ENCODE measurements at regions not wholly inside any gene's neighbourhood (a gene's known extent, or its start where the extent isn't known, plus 50 kb on each side); places are given as distances from the start of the nearest gene placed in this dataset.

DNA sequence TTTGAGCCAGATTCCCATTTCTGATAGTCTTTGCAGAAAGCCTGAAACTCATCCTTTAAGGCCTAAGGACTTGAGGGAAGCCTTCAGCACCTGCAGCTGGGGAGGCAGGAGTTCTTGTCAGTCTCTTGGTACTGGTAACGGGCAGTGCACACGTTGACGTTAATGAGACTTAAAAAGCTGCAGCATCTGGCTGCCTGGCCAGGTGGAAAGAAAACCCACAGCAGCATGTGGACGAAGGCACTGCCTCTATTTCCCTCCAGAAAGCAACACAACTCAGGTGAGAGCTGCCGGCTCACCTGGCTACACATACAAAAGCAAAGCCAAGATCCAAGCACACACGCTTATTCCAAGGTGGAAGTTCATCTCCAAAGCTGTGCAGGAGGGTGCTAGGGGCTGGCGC, 178.8 kb downstream of the ANAPC1 start:
- Mint-ChIP-seq H3K27ac (peak overlapping the region; percentile 75 to 91), H3K9me3 (no peaks in the 10 kb centered on the region), H3K36me3 (peaks cover 0 to 15% of the 10 kb centered on the region in 2 donors)
- DNase-seq (ENCODE audit: low spot score in 2 of 2) (no peak), ATAC-seq (no peak)

DNA sequence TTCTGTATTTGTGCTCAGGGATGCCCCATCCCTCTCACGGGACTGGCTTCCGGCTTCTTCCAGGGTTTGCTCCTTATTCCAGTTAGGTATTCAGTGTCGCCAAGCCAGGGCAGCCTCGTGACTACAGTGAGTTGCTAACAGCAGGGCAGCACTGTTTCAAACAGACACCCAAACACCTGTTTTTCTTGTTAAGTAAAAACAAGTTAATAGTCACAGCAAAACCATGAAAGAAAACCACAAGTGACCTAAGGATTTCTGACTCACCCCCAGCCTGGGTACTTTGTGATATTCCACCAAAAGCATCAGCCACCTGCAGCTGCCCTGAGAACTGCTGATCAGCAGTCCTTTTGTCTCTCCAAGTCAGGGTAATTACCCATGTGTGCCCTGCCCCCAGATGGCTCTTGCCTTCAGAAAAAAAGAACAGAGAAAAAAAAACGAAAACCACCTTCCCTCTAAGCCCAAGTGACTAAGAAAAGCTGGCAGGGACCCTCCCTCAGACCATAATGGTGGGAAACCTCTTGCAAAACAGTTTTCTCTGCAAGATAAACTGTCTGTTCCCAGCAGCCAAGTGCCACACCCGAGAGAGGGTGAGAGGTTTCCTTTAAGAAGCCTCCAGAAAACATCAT, 178.2 kb downstream of the ANAPC1 start:
- H3K9me3 Mint-ChIP-seq, result no peaks in the 10 kb centered on the region
- DNase-seq (ENCODE audit: low spot score in 2 of 2), result peak; percentile 66 to 68
- peaks cover 0 to 15% of the 10 kb centered on the region in 2 donors for H3K36me3 Mint-ChIP-seq
- peak; percentile 87 to 94 for ATAC-seq
- peak overlapping the region; percentile 75 to 91 for H3K27ac Mint-ChIP-seq

DNA sequence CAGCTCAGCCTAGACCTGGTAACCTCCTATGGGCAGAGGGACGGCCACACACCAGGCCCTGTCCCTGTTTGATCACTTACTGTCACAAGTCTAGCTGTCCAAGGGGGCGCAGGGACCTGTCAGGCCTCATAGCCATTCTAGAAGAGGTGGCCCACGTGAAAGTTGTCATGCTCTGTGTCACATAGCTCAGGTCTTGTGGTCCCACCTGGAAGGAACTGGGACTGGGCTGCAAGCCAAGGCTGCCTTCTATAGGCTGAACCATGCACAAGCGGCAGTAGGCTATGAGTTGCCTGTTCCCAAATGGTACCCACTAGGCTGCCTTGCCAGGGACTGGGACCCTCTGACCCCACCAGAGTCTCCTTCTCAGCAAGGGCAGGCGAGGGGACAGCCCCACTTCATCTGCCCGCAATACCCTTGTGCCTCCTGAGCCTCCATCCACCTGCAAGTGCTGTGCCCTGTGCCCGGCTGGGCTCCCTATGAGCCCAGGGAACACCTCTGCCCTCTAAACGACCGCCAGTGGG, 177.5 kb downstream of the ANAPC1 start:
- ATAC-seq, result peak; percentile 17 to 19
- H3K36me3 Mint-ChIP-seq, result peaks cover 0 to 9% of the 10 kb centered on the region in 2 donors
- H3K27ac Mint-ChIP-seq, result peak overlapping the region in 1 of 2 donors; percentile 80
- no peaks in the 10 kb centered on the region for H3K9me3 Mint-ChIP-seq
- peak in 1 of 2 donors; percentile 26 for DNase-seq (ENCODE audit: low spot score in 2 of 2)

DNA sequence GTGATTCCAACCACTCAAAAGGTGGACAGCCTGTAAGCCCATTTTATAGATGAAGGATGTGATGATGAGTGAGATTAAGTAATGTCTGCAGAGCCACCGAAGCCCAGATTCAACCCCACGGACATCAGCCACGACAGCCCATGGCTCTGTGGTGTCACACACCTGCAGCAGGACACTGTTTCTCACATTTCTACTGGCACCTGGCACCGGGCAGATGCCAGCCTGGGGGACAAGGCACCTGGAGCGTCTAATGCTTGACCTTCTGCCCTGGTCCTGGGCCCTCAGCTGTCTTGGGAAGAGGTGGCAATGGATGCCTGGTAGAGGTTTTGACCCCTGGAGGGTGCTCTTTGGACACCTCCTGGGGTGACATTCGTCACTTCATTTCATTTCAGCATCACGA, 176.3 kb downstream of the ANAPC1 start:
- no peak for ATAC-seq
- Mint-ChIP-seq H3K36me3 (peaks cover 0 to 5% of the 10 kb centered on the region in 2 donors), H3K27ac (peak overlapping the region in 1 of 2 donors; percentile 31), H3K9me3 (no peaks in the 10 kb centered on the region)
- DNase-seq (ENCODE audit: low spot score in 2 of 2), result no peak

DNA sequence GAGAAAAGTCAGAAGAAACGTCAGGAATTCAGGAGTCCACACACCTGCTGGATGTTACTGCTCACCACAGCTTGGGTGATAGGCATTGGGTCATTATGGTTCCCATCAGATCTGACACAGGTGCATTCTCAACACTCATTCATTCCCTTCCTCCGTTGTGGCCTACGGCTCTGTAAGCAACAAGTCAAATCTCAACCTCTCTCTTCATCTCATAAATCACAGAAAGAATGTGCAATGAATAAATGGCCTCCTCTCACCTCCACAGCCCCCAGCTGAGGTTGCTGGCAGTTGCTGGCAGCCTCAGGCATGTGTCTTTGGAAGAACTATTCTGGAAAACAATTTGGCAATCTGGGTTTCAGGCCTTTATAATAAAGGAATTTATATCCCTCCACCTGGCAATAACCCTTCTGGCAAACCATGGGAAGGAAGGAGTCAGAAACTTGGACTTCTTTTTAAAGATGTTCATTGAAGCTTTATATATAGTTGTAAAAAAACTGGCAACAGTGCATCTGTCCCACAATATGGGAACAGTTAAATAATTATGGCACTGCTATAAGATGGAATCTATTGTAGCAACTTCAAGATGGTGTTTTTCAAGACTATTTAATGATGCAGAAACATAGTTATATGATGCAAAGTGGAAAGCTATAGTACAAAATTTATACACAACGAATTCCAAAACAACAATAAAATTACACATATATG, 175.4 kb downstream of the ANAPC1 start:
- ATAC-seq, result peak in 1 of 2 donors; percentile 54
- H3K9me3 Mint-ChIP-seq, result no peaks in the 10 kb centered on the region
- peak overlapping the region in 1 of 2 donors; percentile 31 for H3K27ac Mint-ChIP-seq
- peaks cover 0 to 5% of the 10 kb centered on the region in 2 donors for H3K36me3 Mint-ChIP-seq
- DNase-seq (ENCODE audit: low spot score in 2 of 2), result peak in 1 of 2 donors; percentile 19

DNA sequence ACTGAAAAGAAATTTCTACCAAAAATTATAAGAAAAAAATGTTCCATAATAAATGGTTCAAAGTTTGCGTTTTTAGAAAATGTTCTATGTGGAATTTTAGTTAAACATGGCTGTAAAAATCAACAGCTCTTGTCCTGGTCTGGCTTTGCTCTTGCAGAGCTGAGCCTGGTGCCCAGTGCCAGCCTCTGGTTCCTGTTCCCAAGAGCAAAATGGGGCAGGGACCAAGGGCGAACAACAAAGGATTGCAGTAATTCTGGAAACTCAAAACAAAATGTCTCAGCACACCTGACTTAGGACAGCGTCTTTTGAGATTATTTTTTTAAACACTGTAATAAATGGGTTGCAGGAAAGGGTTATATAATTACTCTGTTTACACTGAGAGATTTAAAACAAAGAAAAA, 174.7 kb downstream of the ANAPC1 start:
- no peak overlapping the region for H3K27ac Mint-ChIP-seq
- peaks cover 0 to 5% of the 10 kb centered on the region in 2 donors for H3K36me3 Mint-ChIP-seq
- DNase-seq (ENCODE audit: low spot score in 2 of 2) (no peak), ATAC-seq (no peak)
- H3K9me3 Mint-ChIP-seq, result no peaks in the 10 kb centered on the region

DNA sequence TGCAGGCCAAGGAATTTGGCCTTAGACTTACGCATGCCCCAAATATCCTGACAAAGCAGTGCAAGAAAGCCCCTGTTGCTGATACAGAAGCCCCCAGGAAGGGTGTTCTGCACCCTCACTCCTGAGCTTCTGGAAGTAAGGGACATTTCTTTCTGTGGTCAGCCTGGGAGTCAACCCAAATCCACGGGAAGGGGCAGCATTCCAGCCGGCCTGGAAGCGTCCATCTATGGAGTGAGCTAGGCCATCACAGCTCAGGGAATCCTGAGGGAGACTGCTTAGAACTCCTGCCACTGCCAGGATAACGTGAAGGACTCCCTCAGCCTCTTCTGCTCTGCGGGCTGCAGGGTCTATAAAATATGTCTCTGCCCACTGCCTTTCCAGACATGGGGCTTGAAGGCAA, 173.9 kb downstream of the ANAPC1 start:
- ATAC-seq, result no peak
- no peak for DNase-seq (ENCODE audit: low spot score in 2 of 2)
- H3K9me3 Mint-ChIP-seq, result no peaks in the 10 kb centered on the region

DNA sequence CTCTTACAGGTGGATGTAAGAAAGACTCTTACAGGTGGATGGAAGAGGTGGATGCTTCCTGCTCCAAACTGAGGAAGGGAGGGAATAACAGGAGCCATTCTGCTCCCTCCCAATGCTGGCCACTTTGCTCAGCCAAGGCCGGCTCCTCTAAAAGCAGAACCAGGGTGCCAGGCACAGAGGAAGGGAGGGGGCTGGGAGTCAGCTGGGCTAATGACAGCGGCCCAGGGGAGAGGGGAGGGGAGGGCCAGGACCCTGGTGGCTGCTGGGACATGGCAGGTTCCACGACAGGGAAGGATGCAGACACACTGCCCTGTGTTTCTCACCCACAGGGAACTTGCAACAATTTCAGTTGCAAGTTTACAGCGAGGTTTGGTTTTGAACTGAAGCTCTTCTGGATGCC, 173.4 kb downstream of the ANAPC1 start:
- Mint-ChIP-seq H3K27ac (no peak overlapping the region), H3K36me3 (peaks cover 0 to 5% of the 10 kb centered on the region in 2 donors), H3K9me3 (no peaks in the 10 kb centered on the region)
- no peak for ATAC-seq
- DNase-seq (ENCODE audit: low spot score in 2 of 2), result no peak

More for the DNA sequence above, 173.9 kb downstream of the ANAPC1 start:
- Mint-ChIP-seq H3K36me3 (peaks cover 0 to 5% of the 10 kb centered on the region in 2 donors), H3K27ac (no peak overlapping the region)

DNA sequence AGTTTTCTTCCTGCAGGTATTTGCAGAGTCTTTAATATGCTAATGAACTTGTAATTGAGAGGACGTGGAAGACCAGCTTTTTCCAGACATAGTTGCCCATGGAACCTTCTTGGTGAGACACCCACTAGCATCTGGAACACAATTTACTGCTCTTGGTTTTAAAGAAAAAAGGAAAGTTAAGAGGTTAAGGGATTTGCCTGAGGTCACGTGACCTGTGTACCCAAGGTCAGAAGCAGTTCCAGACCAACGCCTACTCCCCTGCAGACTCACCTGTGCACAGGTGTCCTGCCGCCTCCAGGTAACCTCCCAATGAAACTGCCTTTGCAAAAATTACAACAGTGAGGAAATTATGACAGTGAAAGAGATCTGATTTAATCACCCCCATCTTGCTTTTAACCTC, 172.7 kb downstream of the ANAPC1 start:
- Mint-ChIP-seq H3K9me3 (no peaks in the 10 kb centered on the region), H3K36me3 (peaks cover 0 to 5% of the 10 kb centered on the region in 2 donors), H3K27ac (no peak overlapping the region)
- DNase-seq (ENCODE audit: low spot score in 2 of 2), result no peak
- no peak for ATAC-seq

DNA sequence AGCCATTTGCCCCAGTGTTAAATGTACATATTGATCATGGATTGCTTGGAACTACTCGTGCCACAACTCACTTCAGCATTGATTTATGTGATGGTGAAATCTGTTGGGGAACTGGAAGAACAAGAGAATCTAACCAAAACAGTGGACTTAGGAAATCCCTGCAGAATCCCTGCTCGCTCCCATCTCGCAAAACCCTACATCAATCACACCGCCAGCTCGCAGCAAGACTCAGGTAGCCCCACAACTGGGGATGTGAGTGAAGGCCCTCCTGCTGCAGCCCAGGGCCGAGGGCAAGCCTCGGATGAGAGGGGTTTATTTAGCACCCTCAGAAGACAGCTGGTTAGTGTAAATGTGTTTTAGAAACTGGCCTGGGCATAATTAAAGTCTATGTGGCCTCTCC, 171.6 kb downstream of the ANAPC1 start:
- H3K9me3 Mint-ChIP-seq, result no peaks in the 10 kb centered on the region

DNA sequence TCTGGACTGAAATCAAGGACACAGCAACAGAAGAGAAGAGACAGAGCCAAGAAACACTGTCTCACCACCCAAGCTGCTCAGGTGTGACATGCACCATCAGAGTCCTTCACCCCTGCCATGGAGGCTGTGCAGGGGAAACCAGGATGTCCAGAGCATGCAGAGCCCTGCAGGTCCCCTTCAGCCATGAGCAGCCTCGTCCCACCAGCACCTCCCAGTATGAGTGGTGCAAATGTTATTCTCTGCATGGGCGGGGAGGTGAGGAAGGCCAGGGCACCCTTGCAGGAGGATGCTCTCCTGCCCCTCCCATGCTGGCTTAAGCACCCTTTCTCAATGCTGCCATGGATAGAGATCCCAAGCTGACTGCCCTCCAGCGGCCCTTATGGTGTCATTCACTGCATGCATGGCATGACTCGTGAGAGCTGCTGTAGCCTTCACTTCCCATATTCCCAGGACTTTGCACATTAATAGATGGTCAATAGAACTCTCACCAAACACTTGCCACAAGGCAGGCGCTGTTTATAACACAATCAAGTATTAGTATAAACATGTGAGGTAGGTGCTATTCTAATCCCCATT, 171.0 kb downstream of the ANAPC1 start:
- DNase-seq (ENCODE audit: low spot score in 2 of 2) (no peak), ATAC-seq (no peak)
- H3K36me3 Mint-ChIP-seq, result no peaks in the 10 kb centered on the region
- no peak overlapping the region for H3K27ac Mint-ChIP-seq
- no peaks in the 10 kb centered on the region for H3K9me3 Mint-ChIP-seq

More for the DNA sequence above, 171.6 kb downstream of the ANAPC1 start:
- H3K36me3 Mint-ChIP-seq, result no peaks in the 10 kb centered on the region
- no peak overlapping the region for H3K27ac Mint-ChIP-seq
- DNase-seq (ENCODE audit: low spot score in 2 of 2), result no peak
- no peak for ATAC-seq

DNA sequence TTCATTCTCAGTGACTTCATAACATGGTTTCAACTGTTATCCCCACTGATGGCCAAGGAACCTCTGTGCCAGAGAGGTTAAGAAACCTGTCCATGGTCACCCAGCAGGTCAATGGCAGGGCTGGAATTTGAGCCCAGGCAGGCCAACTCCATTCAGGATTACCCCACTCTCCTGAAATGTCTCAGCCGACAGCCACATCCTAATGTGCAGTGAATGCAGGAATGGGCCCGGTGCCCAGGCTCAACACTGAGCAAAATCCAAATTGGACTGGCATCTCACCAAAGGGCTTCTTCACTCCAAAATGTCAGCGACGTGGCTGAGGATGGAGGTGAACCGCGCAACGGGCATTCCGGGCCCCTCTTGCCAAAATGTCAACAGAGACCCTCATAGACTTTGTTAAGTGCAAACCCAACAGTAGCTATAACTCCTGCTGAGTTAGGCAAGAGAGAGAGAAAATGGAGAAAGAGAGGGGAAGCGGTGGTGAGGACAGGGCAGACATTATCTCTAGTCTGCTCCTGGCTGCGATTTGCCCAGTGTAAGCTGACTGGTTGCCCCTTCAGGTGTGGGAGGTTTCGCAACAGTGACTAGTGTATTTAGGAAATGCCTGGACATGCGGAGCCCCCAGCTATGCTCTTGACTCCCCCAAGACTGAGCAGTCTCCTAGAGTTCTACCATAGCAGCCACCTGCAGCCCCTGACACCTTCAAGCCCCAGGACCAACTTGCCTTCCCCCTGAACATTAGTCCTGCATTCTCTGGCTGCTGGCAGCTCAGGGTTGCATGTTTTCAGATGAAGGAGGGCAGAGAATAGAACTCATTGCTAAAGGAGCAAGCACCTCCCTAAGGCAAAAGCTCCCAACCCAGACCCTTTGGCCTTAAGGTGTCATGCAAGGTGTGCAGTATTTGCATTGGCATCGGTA, 167.7 kb downstream of the ANAPC1 start:
- Mint-ChIP-seq H3K27ac (no peak overlapping the region), H3K36me3 (no peaks in the 10 kb centered on the region), H3K9me3 (no peaks in the 10 kb centered on the region)
- ATAC-seq (no peak), DNase-seq (ENCODE audit: low spot score in 2 of 2) (no peak)

DNA sequence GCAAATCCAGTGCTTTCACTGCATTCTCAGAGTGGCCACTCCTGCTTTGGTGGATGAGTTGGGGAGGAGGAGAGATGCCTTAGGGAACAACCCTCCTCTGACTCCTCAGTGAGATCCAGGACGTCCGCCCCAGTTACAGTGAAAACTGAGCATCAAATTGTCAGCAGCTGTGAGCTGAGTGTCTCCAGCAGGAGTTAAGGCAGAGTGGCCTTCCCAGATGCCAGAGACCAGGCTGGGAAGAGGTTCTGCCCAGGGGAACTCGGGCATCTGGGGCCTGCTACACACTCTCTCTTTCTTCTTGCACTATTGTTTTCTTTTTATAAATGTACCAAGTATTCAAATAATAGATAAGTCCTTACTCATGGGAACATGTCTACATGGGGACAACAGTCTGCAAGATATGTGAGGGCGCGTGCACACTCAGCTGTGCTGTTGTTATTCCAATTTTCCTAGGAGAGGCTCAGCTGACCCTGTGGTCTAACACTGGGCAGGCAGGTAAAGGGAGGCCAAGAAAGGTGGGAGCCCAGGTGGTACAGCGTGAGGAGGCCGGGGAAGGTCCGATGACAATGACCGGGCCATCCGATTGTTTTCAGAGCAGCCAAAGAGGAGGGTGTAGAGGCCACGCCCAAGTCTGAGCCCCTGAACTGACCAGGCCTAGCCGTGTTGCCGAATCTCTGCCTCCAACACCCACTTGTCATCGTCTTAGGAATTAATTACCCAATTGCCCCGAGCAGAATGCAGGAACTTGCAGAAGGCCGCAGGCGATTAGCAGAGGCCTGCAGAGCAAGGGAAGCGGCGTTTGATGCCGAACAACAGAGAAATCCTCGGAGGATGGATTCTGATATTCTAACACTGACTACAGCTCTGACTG, 166.9 kb downstream of the ANAPC1 start:
- ATAC-seq, result no peak
- Mint-ChIP-seq H3K36me3 (no peaks in the 10 kb centered on the region), H3K27ac (no peak overlapping the region)

More for the DNA sequence above, 166.9 kb downstream of the ANAPC1 start:
- no peak for DNase-seq (ENCODE audit: low spot score in 2 of 2)
- no peaks in the 10 kb centered on the region for H3K9me3 Mint-ChIP-seq
